GM23338 (cell line): ENCODE measurements at regions not wholly inside any gene's neighbourhood (a gene's known extent, or its start where the extent isn't known, plus 50 kb on each side); places are given as distances from the start of the nearest gene placed in this dataset.

Experiments used
- ATAC-seq: fragments of 200-7000 bp; cut with Tn5 transposase; 3 replicates; pipeline ENCODE4 v1.9.1; 2020
- DNase-seq: peaks from one replicate; pipeline ENCODE4 v3.0.0-alpha.2; 2015; ENCODE audit warnings: low spot score
- H2AFZ ChIP-seq: fragments of 200-600 bp; sonication (generic); 2 replicates; pipeline ENCODE4 v1.8.0; 2016; ENCODE audit warnings: antibody characterized with exemption, mild to moderate bottlenecking, moderate library complexity
- H3F3A ChIP-seq: fragments of 200-600 bp; sonication (generic); replicated peaks from 2 replicates; pipeline ENCODE4 v1.8.0; 2017; ENCODE audit warnings: antibody characterized with exemption, mixed run types, low read depth
- H3K27ac ChIP-seq: fragments of 200-600 bp; sonication (generic); 2 replicates; pipeline ENCODE4 v1.6.1; 2016; ENCODE audit warnings: low read depth
- H3K27me3 ChIP-seq: fragments of 200-600 bp; sonication (generic); 2 replicates; pipeline ENCODE4 v1.8.0; 2016; ENCODE audit warnings: mild to moderate bottlenecking, mixed run types, moderate library complexity; ENCODE audit not compliant: insufficient read depth
- H3K36me3 ChIP-seq: fragments of 200-600 bp; sonication (generic); 2 replicates; pipeline ENCODE4 v1.8.0; 2016; ENCODE audit warnings: mild to moderate bottlenecking; ENCODE audit not compliant: insufficient read depth
- H3K4me1 ChIP-seq: fragments of 200-600 bp; sonication (generic); 2 replicates; pipeline ENCODE4 v1.8.0; 2016; ENCODE audit warnings: mild to moderate bottlenecking, moderate library complexity; ENCODE audit not compliant: insufficient read depth
- H3K4me2 ChIP-seq: fragments of 200-600 bp; sonication (generic); 2 replicates; pipeline ENCODE4 v1.7.1; 2017; ENCODE audit warnings: mixed run types
- H3K4me3 ChIP-seq: fragments of 200-600 bp; sonication (generic); 2 replicates; pipeline ENCODE4 v1.6.1; 2016; ENCODE audit warnings: mixed run types
- H3K79me2 ChIP-seq: fragments of 200-600 bp; sonication (generic); replicated peaks from 2 replicates; pipeline ENCODE4 v1.8.0; 2017; ENCODE audit warnings: mild to moderate bottlenecking; ENCODE audit not compliant: insufficient read depth
- H3K9me2 ChIP-seq: fragments of 200-600 bp; sonication (generic); 2 replicates; pipeline ENCODE4 v1.8.0; 2017; ENCODE audit not compliant: insufficient read depth
- H4K20me1 ChIP-seq: fragments of 200-600 bp; sonication (generic); replicated peaks from 2 replicates; pipeline ENCODE4 v1.8.0; 2017; ENCODE audit warnings: mild to moderate bottlenecking; ENCODE audit not compliant: insufficient read depth
- H3K27ac Mint-ChIP-seq: 2 replicates; pipeline ENCODE4 v1.8.0; 2020; ENCODE audit warnings: inconsistent platforms, mild to moderate bottlenecking, moderate library complexity, mixed read lengths
- H3K27me3 Mint-ChIP-seq: 3 replicates; pipeline ENCODE4 v1.8.0; 2022; ENCODE audit warnings: low read depth, mild to moderate bottlenecking, moderate library complexity, mixed read lengths, inconsistent platforms; ENCODE audit not compliant: insufficient read depth, poor library complexity
- H3K36me3 Mint-ChIP-seq: 3 replicates; pipeline ENCODE4 v1.8.0; 2021; ENCODE audit warnings: low read depth, mild to moderate bottlenecking, inconsistent platforms, moderate library complexity, mixed read lengths
- H3K4me1 Mint-ChIP-seq: 3 replicates; pipeline ENCODE4 v1.8.0; 2020; ENCODE audit warnings: mild to moderate bottlenecking, inconsistent platforms, mixed read lengths
- H3K4me3 Mint-ChIP-seq: 3 replicates; pipeline ENCODE4 v1.8.0; 2021; ENCODE audit warnings: moderate library complexity, mild to moderate bottlenecking, inconsistent platforms, mixed read lengths
- H3K9me3 Mint-ChIP-seq: 3 replicates; pipeline ENCODE4 v1.8.0; 2020; ENCODE audit warnings: moderate library complexity, mild to moderate bottlenecking, inconsistent platforms, mixed read lengths
- CREB1 ChIP-seq: fragments of 250-450 bp; sonication (Bioruptor Pico); IDR thresholded peaks from 2 replicates; pipeline ENCODE4 v1.5.0; 2020; ENCODE audit warnings: low read depth, mild to moderate bottlenecking, moderate library complexity
- EZH2 ChIP-seq: fragments of 200-600 bp; sonication (generic); IDR thresholded peaks from one replicate; pipeline ENCODE4 v1.8.0; 2017; ENCODE audit warnings: antibody characterized with exemption, mild to moderate bottlenecking, low read depth; ENCODE audit not compliant: unreplicated experiment
- EZH2phosphoT487 ChIP-seq: fragments of 200-600 bp; sonication (generic); IDR thresholded peaks from one replicate; pipeline ENCODE4 v1.8.1; 2018; ENCODE audit warnings: antibody characterized with exemption; ENCODE audit not compliant: unreplicated experiment
- JUNB ChIP-seq: IDR thresholded peaks from one replicate; pipeline ENCODE4 v1.6.1; 2016; ENCODE audit warnings: antibody characterized with exemption; ENCODE audit not compliant: unreplicated experiment
- NANOG ChIP-seq: IDR thresholded peaks from 2 replicates; pipeline ENCODE4 v1.6.1; 2016; ENCODE audit warnings: antibody characterized with exemption, borderline replicate concordance
- STAT1 ChIP-seq: IDR thresholded peaks from one replicate; pipeline ENCODE4 v1.6.1; 2016; ENCODE audit warnings: antibody characterized with exemption; ENCODE audit not compliant: unreplicated experiment
- ZNF114 ChIP-seq: fragments of 250-450 bp; sonication (Bioruptor Pico); IDR thresholded peaks from 2 replicates; pipeline ENCODE4 v1.5.0; 2020; ENCODE audit warnings: mild to moderate bottlenecking, moderate library complexity
- ZNF331 ChIP-seq: fragments of 250-450 bp; sonication (Bioruptor Pico); IDR thresholded peaks from 2 replicates; pipeline ENCODE4 v1.5.0; 2020; ENCODE audit warnings: low read depth, mild to moderate bottlenecking, moderate library complexity
- TF ChIP-seq, protein P1 (sequence below), 2 experiments: fragments of 200-600 bp in 1 of 2; sonication (generic) in 1 of 2; conservative IDR thresholded peaks; 2 replicates each; pipeline versions ENCODE4 v1.5.1 to v1.6.1; 2016 to 2017; ENCODE audit warnings: antibody characterized with exemption in 2 of 2, low read depth in 2 of 2, mild to moderate bottlenecking in 2 of 2, moderate library complexity in 1 of 2
- TF ChIP-seq, protein P2 (sequence below): fragments of 250-450 bp; sonication (Bioruptor Pico); IDR thresholded peaks from 2 replicates; pipeline ENCODE4 v1.5.0; 2020; ENCODE audit warnings: mild to moderate bottlenecking, moderate library complexity
- TF ChIP-seq, protein P3 (sequence below): IDR thresholded peaks from one replicate; pipeline ENCODE4 v1.6.1; 2018; ENCODE audit warnings: antibody characterized with exemption; ENCODE audit not compliant: unreplicated experiment

DNA sequence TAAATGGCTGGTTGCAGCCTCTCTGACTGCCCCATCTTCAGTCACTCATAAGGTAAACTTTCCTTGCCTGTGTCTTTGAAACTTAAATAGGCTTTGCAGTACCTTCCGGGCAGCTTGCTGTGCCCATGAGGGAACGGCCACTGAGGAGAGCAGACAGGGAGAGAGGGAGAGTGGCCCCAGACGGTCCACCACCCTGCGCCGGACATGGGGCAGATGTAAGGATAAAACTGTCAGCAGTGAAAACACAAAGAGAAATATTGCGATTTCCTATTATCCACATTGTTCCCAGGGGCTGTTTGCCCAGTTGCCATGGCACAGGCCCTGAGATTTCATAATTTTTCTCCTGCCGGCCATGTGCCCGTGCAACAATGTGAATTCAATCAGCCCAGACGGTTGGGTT lies 265.9 kb upstream of the SALL3 start:
- no peak for ATAC-seq
- Mint-ChIP-seq H3K27ac (no peak overlapping the region), H3K4me1 (no peaks in the 10 kb centered on the region), H3K9me3 (peaks cover 97% of the 10 kb centered on the region), H3K36me3 (peaks cover 41% of the 10 kb centered on the region), H3K4me3 (no peak overlapping the region), H3K27me3 (peaks cover 2% of the 10 kb centered on the region)
- Histone ChIP-seq H3K79me2 (no peaks in the 10 kb centered on the region), H2AFZ (no peak overlapping the region), H3K36me3 (no peaks in the 10 kb centered on the region; the same call in 1 of the 2 replicates), H3K9me2 (no peaks in the 10 kb centered on the region), H3K27ac (no peak overlapping the region), H4K20me1 (no peaks in the 10 kb centered on the region), H3F3A (no peaks in the 10 kb centered on the region), H3K4me1 (no peaks in the 10 kb centered on the region), H3K4me2 (no peak overlapping the region), H3K27me3 (no peaks in the 10 kb centered on the region), H3K4me3 (no peak overlapping the region)
- no peak for DNase-seq
- TF ChIP-seq EZH2phosphoT487 (no peak), EZH2 (no peak), NANOG (no peak), JUNB (no peak), CREB1 (CRISPR knock-in tag) (no peak)
- TF ChIP-seq, protein P1, sequence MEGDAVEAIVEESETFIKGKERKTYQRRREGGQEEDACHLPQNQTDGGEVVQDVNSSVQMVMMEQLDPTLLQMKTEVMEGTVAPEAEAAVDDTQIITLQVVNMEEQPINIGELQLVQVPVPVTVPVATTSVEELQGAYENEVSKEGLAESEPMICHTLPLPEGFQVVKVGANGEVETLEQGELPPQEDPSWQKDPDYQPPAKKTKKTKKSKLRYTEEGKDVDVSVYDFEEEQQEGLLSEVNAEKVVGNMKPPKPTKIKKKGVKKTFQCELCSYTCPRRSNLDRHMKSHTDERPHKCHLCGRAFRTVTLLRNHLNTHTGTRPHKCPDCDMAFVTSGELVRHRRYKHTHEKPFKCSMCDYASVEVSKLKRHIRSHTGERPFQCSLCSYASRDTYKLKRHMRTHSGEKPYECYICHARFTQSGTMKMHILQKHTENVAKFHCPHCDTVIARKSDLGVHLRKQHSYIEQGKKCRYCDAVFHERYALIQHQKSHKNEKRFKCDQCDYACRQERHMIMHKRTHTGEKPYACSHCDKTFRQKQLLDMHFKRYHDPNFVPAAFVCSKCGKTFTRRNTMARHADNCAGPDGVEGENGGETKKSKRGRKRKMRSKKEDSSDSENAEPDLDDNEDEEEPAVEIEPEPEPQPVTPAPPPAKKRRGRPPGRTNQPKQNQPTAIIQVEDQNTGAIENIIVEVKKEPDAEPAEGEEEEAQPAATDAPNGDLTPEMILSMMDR (conservative IDR thresholded peaks at IDR 0.05; ENCODE audit: low read depth in 2 of 2), result no peak

DNA sequence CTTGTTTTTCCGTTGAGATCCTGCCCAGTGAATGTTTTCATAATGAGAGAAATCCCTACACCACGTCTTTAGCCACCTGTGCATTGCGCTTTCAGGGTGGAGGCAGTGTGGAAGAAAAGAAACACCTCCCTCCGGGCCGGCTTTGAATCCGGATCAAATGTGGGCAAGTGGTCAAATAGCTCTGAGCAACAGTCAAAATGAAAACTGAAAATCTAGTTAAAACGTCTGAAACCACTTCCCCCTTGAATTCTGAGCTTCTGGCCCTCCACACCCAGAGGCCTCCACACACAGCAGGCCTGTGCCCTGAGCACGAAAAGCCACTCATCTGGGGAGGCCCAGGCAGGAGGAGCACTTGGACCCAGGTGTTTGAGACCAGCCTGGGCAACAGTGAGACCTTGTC lies 263.6 kb upstream of the SALL3 start:
- Histone ChIP-seq H4K20me1 (no peaks in the 10 kb centered on the region), H3K9me2 (peaks cover 5% of the 10 kb centered on the region; the same call in 1 of the 2 replicates), H3K27me3 (no peaks in the 10 kb centered on the region), H3K36me3 (no peaks in the 10 kb centered on the region; the same call in 1 of the 2 replicates), H2AFZ (no peak overlapping the region), H3K27ac (no peak overlapping the region), H3F3A (no peaks in the 10 kb centered on the region), H3K4me1 (no peaks in the 10 kb centered on the region), H3K79me2 (no peaks in the 10 kb centered on the region), H3K4me2 (no peak overlapping the region), H3K4me3 (no peak overlapping the region)
- DNase-seq, result no peak
- Mint-ChIP-seq H3K4me3 (no peak overlapping the region), H3K27me3 (peaks cover 6% of the 10 kb centered on the region), H3K4me1 (no peaks in the 10 kb centered on the region), H3K36me3 (peaks cover 43% of the 10 kb centered on the region), H3K27ac (no peak overlapping the region), H3K9me3 (peaks cover 95% of the 10 kb centered on the region)
- no peak for ATAC-seq
- TF ChIP-seq STAT1 (no peak), ZNF114 (no peak), EZH2 (no peak), ZNF331 (no peak)
- TF ChIP-seq, protein P2, sequence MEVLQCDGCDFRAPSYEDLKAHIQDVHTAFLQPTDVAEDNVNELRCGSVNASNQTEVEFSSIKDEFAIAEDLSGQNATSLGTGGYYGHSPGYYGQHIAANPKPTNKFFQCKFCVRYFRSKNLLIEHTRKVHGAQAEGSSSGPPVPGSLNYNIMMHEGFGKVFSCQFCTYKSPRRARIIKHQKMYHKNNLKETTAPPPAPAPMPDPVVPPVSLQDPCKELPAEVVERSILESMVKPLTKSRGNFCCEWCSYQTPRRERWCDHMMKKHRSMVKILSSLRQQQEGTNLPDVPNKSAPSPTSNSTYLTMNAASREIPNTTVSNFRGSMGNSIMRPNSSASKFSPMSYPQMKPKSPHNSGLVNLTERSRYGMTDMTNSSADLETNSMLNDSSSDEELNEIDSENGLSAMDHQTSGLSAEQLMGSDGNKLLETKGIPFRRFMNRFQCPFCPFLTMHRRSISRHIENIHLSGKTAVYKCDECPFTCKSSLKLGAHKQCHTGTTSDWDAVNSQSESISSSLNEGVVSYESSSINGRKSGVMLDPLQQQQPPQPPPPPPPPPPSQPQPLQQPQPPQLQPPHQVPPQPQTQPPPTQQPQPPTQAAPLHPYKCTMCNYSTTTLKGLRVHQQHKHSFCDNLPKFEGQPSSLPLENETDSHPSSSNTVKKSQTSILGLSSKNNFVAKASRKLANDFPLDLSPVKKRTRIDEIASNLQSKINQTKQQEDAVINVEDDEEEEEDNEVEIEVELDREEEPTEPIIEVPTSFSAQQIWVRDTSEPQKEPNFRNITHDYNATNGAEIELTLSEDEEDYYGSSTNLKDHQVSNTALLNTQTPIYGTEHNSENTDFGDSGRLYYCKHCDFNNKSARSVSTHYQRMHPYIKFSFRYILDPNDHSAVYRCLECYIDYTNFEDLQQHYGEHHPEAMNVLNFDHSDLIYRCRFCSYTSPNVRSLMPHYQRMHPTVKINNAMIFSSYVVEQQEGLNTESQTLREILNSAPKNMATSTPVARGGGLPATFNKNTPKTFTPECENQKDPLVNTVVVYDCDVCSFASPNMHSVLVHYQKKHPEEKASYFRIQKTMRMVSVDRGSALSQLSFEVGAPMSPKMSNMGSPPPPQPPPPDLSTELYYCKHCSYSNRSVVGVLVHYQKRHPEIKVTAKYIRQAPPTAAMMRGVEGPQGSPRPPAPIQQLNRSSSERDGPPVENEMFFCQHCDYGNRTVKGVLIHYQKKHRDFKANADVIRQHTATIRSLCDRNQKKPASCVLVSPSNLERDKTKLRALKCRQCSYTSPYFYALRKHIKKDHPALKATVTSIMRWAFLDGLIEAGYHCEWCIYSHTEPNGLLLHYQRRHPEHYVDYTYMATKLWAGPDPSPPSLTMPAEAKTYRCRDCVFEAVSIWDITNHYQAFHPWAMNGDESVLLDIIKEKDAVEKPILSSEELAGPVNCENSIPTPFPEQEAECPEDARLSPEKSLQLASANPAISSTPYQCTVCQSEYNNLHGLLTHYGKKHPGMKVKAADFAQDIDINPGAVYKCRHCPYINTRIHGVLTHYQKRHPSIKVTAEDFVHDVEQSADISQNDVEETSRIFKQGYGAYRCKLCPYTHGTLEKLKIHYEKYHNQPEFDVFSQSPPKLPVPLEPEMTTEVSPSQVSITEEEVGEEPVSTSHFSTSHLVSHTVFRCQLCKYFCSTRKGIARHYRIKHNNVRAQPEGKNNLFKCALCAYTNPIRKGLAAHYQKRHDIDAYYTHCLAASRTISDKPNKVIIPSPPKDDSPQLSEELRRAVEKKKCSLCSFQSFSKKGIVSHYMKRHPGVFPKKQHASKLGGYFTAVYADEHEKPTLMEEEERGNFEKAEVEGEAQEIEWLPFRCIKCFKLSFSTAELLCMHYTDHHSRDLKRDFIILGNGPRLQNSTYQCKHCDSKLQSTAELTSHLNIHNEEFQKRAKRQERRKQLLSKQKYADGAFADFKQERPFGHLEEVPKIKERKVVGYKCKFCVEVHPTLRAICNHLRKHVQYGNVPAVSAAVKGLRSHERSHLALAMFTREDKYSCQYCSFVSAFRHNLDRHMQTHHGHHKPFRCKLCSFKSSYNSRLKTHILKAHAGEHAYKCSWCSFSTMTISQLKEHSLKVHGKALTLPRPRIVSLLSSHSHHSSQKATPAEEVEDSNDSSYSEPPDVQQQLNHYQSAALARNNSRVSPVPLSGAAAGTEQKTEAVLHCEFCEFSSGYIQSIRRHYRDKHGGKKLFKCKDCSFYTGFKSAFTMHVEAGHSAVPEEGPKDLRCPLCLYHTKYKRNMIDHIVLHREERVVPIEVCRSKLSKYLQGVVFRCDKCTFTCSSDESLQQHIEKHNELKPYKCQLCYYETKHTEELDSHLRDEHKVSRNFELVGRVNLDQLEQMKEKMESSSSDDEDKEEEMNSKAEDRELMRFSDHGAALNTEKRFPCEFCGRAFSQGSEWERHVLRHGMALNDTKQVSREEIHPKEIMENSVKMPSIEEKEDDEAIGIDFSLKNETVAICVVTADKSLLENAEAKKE (CRISPR knock-in tag), result no peak
- TF ChIP-seq, protein P3, sequence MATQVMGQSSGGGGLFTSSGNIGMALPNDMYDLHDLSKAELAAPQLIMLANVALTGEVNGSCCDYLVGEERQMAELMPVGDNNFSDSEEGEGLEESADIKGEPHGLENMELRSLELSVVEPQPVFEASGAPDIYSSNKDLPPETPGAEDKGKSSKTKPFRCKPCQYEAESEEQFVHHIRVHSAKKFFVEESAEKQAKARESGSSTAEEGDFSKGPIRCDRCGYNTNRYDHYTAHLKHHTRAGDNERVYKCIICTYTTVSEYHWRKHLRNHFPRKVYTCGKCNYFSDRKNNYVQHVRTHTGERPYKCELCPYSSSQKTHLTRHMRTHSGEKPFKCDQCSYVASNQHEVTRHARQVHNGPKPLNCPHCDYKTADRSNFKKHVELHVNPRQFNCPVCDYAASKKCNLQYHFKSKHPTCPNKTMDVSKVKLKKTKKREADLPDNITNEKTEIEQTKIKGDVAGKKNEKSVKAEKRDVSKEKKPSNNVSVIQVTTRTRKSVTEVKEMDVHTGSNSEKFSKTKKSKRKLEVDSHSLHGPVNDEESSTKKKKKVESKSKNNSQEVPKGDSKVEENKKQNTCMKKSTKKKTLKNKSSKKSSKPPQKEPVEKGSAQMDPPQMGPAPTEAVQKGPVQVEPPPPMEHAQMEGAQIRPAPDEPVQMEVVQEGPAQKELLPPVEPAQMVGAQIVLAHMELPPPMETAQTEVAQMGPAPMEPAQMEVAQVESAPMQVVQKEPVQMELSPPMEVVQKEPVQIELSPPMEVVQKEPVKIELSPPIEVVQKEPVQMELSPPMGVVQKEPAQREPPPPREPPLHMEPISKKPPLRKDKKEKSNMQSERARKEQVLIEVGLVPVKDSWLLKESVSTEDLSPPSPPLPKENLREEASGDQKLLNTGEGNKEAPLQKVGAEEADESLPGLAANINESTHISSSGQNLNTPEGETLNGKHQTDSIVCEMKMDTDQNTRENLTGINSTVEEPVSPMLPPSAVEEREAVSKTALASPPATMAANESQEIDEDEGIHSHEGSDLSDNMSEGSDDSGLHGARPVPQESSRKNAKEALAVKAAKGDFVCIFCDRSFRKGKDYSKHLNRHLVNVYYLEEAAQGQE, result no peak
